Karpas-422 (cell line): ENCODE measurements at regions not wholly inside any gene's neighbourhood (a gene's known extent, or its start where the extent isn't known, plus 50 kb on each side); places are given as distances from the start of the nearest gene placed in this dataset.

Source experiments
- DNase-seq: peaks from one replicate; pipeline ENCODE4 v3.0.0-alpha.2; 2015
- H2AFZ ChIP-seq: fragments of 200-600 bp; sonication (generic); 2 replicates; pipeline ENCODE4 v1.6.1; 2014; ENCODE audit warnings: antibody characterized with exemption, low read length, mixed read lengths
- H3K27ac ChIP-seq: fragments of 200-600 bp; sonication (generic); 2 replicates; pipeline ENCODE4 v1.5.1; 2014; ENCODE audit warnings: mild to moderate bottlenecking, low read length, moderate library complexity
- H3K27me3 ChIP-seq: fragments of 200-600 bp; sonication (generic); 2 replicates; pipeline ENCODE4 v1.6.1; 2014; ENCODE audit warnings: low read length, mixed read lengths
- H3K36me3 ChIP-seq: fragments of 200-600 bp; sonication (generic); 2 replicates; pipeline ENCODE4 v1.6.1; 2014; ENCODE audit warnings: low read length, mixed read lengths; ENCODE audit not compliant: insufficient read depth
- H3K4me1 ChIP-seq: fragments of 200-600 bp; sonication (generic); 2 replicates; pipeline ENCODE4 v1.6.1; 2014; ENCODE audit warnings: mild to moderate bottlenecking, low read length, mixed read lengths
- H3K4me2 ChIP-seq: fragments of 200-600 bp; sonication (generic); 2 replicates; pipeline ENCODE4 v1.6.1; 2014; ENCODE audit warnings: low read length, low read depth, mild to moderate bottlenecking; ENCODE audit not compliant: poor library complexity, severe bottlenecking
- H3K4me3 ChIP-seq: fragments of 200-600 bp; sonication (generic); 2 replicates; pipeline ENCODE4 v1.5.1; 2014; ENCODE audit warnings: mild to moderate bottlenecking, antibody characterized with exemption, low read length, mixed read lengths
- H3K79me2 ChIP-seq: fragments of 200-600 bp; sonication (generic); 2 replicates; pipeline ENCODE4 v1.6.1; 2014; ENCODE audit warnings: mild to moderate bottlenecking, low read length, mixed read lengths
- H3K9ac ChIP-seq: fragments of 200-600 bp; sonication (generic); 2 replicates; pipeline ENCODE4 v1.6.0; 2014; ENCODE audit warnings: low read length
- H3K9me2 ChIP-seq: fragments of 200-600 bp; sonication (generic), shearing (Covaris generic); replicated peaks from 2 replicates; pipeline ENCODE4 v1.6.0; 2014; ENCODE audit warnings: mild to moderate bottlenecking, low read length, moderate library complexity; ENCODE audit not compliant: insufficient read depth
- H3K9me3 ChIP-seq: fragments of 300-700, 200-600 bp; sonication (generic); 2 replicates; pipeline ENCODE4 v1.6.1; 2014; ENCODE audit warnings: low read length, mixed read lengths
- H4K20me1 ChIP-seq: fragments of 200-600 bp; sonication (generic); 2 replicates; pipeline ENCODE4 v1.6.1; 2014; ENCODE audit warnings: mild to moderate bottlenecking, antibody characterized with exemption, low read length, low read depth; ENCODE audit not compliant: insufficient read depth

GRCh38 chr13:95352486-95352885 is 51.2 kb upstream of the ABCC4 start:
- no peaks in the 10 kb centered on the region for H4K20me1 ChIP-seq
- no peak overlapping the region for H3K4me3 ChIP-seq
- no peak overlapping the region for H3K27ac ChIP-seq
- H3K9ac ChIP-seq, result no peak overlapping the region
- H3K36me3 ChIP-seq, result no peaks in the 10 kb centered on the region
- no peak for DNase-seq
- H3K9me2 ChIP-seq, result no peaks in the 10 kb centered on the region
- no peaks in the 10 kb centered on the region for H3K9me3 ChIP-seq
- no peak overlapping the region for H2AFZ ChIP-seq
- H3K79me2 ChIP-seq, result no peaks in the 10 kb centered on the region
- H3K27me3 ChIP-seq, result no peaks in the 10 kb centered on the region
- no peak overlapping the region for H3K4me2 ChIP-seq
- no peaks in the 10 kb centered on the region for H3K4me1 ChIP-seq

GRCh38 chr13:95354156-95354555 is 52.9 kb upstream of the ABCC4 start:
- H4K20me1 ChIP-seq, result no peaks in the 10 kb centered on the region
- no peak overlapping the region for H2AFZ ChIP-seq
- no peak overlapping the region for H3K9ac ChIP-seq
- no peak for DNase-seq
- no peaks in the 10 kb centered on the region for H3K27me3 ChIP-seq
- no peak overlapping the region for H3K4me3 ChIP-seq
- no peak overlapping the region for H3K4me2 ChIP-seq
- H3K36me3 ChIP-seq, result no peaks in the 10 kb centered on the region
- H3K4me1 ChIP-seq, result no peaks in the 10 kb centered on the region
- no peak overlapping the region for H3K27ac ChIP-seq
- H3K79me2 ChIP-seq, result no peaks in the 10 kb centered on the region
- no peaks in the 10 kb centered on the region for H3K9me2 ChIP-seq
- H3K9me3 ChIP-seq, result no peaks in the 10 kb centered on the region

GRCh38 chr13:95354680-95355487 is 53.6 kb upstream of the ABCC4 start:
- H2AFZ ChIP-seq, result no peak overlapping the region
- H3K9ac ChIP-seq, result no peak overlapping the region
- no peaks in the 10 kb centered on the region for H3K36me3 ChIP-seq
- no peaks in the 10 kb centered on the region for H3K4me1 ChIP-seq
- no peaks in the 10 kb centered on the region for H3K9me3 ChIP-seq
- no peak overlapping the region for H3K4me2 ChIP-seq
- no peaks in the 10 kb centered on the region for H3K27me3 ChIP-seq
- H4K20me1 ChIP-seq, result no peaks in the 10 kb centered on the region
- H3K27ac ChIP-seq, result no peak overlapping the region
- no peaks in the 10 kb centered on the region for H3K79me2 ChIP-seq
- no peak for DNase-seq
- H3K4me3 ChIP-seq, result no peak overlapping the region
- H3K9me2 ChIP-seq, result no peaks in the 10 kb centered on the region

GRCh38 chr13:95355494-95355893 is 54.2 kb upstream of the ABCC4 start:
- Histone ChIP-seq H3K27ac (no peak overlapping the region), H3K4me2 (no peak overlapping the region), H3K9ac (no peak overlapping the region), H3K9me3 (no peaks in the 10 kb centered on the region), H2AFZ (no peak overlapping the region), H3K27me3 (no peaks in the 10 kb centered on the region), H4K20me1 (no peaks in the 10 kb centered on the region), H3K36me3 (no peaks in the 10 kb centered on the region), H3K4me1 (no peaks in the 10 kb centered on the region), H3K79me2 (no peaks in the 10 kb centered on the region), H3K4me3 (no peak overlapping the region), H3K9me2 (no peaks in the 10 kb centered on the region)
- DNase-seq, result no peak

GRCh38 chr13:95356916-95357315 is 55.7 kb upstream of the ABCC4 start:
- Histone ChIP-seq H4K20me1 (no peaks in the 10 kb centered on the region), H3K27ac (no peak overlapping the region), H3K9me3 (no peaks in the 10 kb centered on the region), H3K4me2 (no peak overlapping the region), H3K9me2 (no peaks in the 10 kb centered on the region), H3K4me3 (no peak overlapping the region), H2AFZ (no peak overlapping the region), H3K79me2 (no peaks in the 10 kb centered on the region), H3K27me3 (no peaks in the 10 kb centered on the region), H3K4me1 (no peaks in the 10 kb centered on the region), H3K9ac (no peak overlapping the region), H3K36me3 (no peaks in the 10 kb centered on the region)
- DNase-seq, result no peak

- Histone ChIP-seq H4K20me1 (no peaks in the 10 kb centered on the region), H3K9me3 (no peaks in the 10 kb centered on the region), H3K79me2 (no peaks in the 10 kb centered on the region), H3K9ac (no peak overlapping the region), H3K27me3 (no peaks in the 10 kb centered on the region), H3K27ac (no peak overlapping the region), H3K4me1 (no peaks in the 10 kb centered on the region), H3K4me2 (no peak overlapping the region), H3K4me3 (no peak overlapping the region), H3K9me2 (no peaks in the 10 kb centered on the region), H3K36me3 (no peaks in the 10 kb centered on the region), H2AFZ (no peak overlapping the region)
- no peak for DNase-seq
Observed at GRCh38 chr13:95357875-95358274, 56.6 kb upstream of the ABCC4 start.

- Histone ChIP-seq H2AFZ (no peak overlapping the region), H3K4me2 (no peak overlapping the region), H3K27me3 (no peaks in the 10 kb centered on the region), H3K9me3 (no peaks in the 10 kb centered on the region), H3K9ac (no peak overlapping the region), H3K9me2 (no peaks in the 10 kb centered on the region), H4K20me1 (no peaks in the 10 kb centered on the region), H3K27ac (no peak overlapping the region), H3K79me2 (no peaks in the 10 kb centered on the region), H3K4me1 (no peaks in the 10 kb centered on the region), H3K36me3 (no peaks in the 10 kb centered on the region), H3K4me3 (no peak overlapping the region)
- no peak for DNase-seq
Observed at GRCh38 chr13:95360052-95360451, 58.8 kb upstream of the ABCC4 start.

GRCh38 chr13:95360464-95361097 is 59.3 kb upstream of the ABCC4 start:
- Histone ChIP-seq H3K4me3 (no peak overlapping the region), H3K27me3 (no peaks in the 10 kb centered on the region), H3K9me3 (no peaks in the 10 kb centered on the region), H3K36me3 (no peaks in the 10 kb centered on the region), H3K4me1 (no peaks in the 10 kb centered on the region), H3K9ac (no peak overlapping the region), H3K9me2 (no peaks in the 10 kb centered on the region), H3K79me2 (no peaks in the 10 kb centered on the region), H3K4me2 (no peak overlapping the region), H4K20me1 (no peaks in the 10 kb centered on the region), H3K27ac (no peak overlapping the region), H2AFZ (no peak overlapping the region)
- no peak for DNase-seq
